AG20443 (cell line): ENCODE measurements at regions not wholly inside any gene's neighbourhood (a gene's known extent, or its start where the extent isn't known, plus 50 kb on each side); places are given as distances from the start of the nearest gene placed in this dataset.

Source experiments
- DNase-seq: peaks from one replicate; pipeline ENCODE4 v3.0.0; 2012; ENCODE audit warnings: low spot score, mixed read lengths

DNA sequence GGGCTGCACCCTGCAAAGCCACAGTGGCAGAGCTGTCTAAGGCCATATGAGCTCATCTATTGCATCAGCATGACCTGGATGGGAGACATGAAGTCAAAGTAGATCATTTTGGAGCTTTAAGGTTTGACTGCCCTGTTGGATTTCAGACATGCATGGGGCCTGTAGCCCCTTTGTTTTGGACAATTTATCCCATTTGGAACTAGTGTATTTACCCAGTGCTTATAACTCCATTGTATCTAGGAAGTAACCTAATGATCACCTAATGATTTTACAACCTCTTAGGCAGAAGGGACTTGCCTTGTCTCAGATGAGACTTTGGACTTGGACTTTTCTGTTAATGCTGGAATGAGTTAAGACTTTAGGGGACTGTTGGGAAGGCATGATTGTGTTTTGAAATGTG, 575.4 kb downstream of the EPM2A start:
- DNase-seq: no peak

DNA sequence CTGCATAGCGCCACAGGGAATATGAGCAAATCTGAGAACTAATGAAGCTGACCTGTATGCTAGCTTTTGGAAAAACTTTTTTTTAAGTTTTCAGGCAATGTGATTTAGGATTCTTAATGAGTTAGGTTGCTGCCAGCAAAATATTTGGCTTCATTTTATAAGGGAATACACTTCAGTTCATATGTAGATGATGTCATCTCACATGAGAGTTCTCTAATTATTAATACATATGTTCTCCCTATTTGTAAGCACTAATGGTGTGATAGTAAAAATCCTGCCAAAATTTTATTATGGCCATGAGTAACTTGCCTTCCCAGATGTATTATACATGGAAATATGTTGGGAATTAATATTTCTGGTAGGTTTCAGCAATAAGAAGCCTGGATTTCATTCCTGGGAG, 573.8 kb downstream of the EPM2A start:
- DNase-seq: no peak

- no peak for DNase-seq
These were observed 565.5 kb downstream of the EPM2A start for GRCh38 chr6:145169726-145170224.

DNA sequence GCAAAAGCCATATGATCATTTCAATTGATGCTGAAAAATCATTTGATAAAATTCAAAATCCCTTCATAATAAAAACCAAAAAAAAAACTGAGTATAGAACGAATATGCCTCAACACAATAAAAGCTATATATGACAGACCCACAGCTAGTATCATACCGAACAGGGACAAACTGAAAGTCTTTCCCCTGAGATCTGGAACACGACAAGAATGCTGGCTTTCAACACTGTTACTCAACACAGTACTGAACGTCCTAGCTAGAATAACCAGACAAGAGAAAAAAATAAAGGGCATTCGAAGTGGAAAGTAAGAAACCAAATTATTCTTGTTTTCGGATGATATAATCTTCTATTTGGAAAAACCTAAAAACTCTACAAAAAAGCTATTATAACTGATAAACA, 559.9 kb downstream of the EPM2A start:
- DNase-seq: no peak

GRCh38 chr6:145178391-145178790, 556.9 kb downstream of the EPM2A start:
- no peak for DNase-seq

DNA sequence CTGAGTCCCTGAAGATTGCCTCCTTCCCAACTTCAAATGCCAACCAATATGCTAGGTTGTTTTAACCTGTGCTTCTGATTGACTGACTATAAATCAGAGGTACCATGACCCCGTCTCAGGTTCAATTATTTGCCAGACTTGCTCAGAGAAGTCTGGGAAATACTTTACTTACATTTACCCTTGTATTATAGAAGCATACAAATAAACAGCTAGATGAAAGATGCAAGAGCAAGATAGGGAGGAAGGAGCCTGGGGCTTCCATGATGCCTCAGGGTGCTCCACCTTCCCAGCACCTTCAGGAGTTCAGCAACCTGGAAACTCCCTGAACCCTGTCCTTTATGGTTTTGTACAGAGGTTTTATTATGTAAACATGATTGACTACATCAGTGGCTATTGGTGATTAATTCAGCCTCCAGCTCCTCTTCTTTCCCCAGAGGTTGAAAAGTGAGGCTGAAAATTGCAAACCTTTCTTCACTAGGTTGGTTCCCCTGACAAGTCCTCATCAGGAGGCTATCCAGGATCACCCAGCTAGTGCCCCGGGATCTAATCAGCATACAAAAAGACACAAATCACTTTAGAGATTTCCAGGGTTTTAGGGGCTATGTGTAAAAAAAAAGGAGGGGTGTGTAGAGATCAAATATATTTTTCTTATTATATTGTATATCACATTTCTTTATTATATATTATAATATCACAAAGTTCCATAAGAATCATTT, 547.7 kb downstream of the EPM2A start:
- no peak for DNase-seq

DNA sequence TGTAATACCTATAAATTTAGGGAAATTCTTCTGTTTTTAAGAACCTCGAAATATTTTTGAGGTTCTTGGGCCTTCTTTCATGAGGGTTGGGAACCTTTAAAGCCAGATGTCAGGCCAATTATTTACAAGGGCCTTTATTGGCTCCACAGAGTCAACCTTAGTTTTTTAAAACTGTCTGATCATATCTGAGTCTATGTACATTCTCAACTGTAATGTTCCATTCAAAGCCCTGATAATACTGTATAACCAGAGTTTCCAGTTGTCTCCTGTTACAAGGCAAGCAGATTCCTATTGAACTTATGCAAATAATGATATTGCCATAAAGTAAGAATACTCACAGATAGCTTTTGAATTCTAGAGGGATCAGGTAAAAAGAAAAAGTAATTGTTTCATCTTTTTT, 545.5 kb downstream of the EPM2A start:
- DNase-seq: no peak

GRCh38 chr6:145194389-145194788, 540.9 kb downstream of the EPM2A start:
- no peak for DNase-seq

DNA sequence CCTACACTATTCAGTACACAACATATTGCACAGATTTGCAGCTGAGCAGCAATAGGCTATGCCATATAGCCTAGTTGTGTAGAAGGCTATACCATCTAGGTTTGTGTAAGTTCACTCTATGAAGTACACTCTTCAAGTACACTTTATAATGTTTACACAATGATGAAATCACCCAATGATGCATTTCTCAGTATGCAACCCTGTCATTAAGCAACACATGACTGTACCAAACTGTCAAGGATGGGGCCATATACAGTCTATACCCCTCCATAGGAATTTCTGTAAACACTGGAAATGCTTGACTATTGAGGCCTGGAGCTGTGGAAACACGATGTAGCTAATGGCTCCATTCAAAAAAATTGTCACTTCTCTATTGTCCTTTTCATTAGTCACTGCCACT, 535.4 kb downstream of the EPM2A start:
- DNase-seq: no peak

- DNase-seq: no peak
These were observed 531.0 kb downstream of the EPM2A start for GRCh38 chr6:145204301-145204700.

DNA sequence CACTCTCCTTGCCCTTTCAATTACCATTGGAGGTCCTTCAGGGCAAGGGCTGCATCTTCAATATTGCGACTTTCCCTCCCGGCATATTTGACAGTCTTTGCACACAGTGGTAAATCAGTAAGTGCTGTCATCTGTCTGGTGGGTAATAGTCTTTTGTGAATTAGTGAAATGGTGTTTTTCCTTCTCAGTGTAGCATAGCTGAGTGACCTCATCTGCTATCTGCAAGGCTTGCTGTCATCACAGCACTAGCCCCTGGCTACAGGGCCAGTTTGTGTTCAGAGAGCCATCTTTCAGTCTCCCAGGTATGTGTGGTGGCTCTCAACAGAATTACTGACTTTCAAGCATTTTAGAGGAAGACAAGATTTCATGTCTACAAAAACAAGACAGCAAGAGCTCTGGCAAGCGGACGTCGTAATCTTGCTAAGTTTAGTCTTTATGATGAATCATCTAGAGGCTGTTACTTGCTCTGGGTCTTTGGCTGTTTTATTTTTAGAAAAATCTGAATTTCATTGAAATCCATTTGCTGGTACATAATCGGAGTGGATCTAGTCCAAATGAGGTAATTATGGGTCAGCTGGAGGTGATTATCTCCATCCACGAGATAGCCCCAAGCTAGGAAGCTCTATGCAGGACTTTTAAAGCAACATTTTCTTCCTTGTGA, 528.9 kb downstream of the EPM2A start:
- peak; percentile 66 for DNase-seq

DNA sequence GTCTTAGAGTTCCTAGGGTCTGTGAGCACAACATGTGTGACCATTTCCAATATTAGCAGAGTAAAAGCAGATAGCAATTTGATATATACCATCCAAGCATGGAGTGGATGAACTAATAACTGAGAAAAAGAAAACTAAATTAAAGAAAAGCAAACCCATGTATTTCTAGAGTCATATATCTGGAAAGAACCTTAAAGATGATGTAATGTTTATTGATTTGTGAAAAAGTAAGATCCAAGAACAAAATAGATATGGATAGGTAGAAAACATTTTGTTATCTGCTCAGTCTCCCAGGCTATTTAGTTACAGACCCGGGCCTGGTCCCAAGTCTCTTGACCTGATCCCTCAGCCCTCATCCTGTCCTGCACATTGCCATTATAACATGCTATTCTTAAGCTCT, 526.8 kb downstream of the EPM2A start:
- DNase-seq: no peak

DNA sequence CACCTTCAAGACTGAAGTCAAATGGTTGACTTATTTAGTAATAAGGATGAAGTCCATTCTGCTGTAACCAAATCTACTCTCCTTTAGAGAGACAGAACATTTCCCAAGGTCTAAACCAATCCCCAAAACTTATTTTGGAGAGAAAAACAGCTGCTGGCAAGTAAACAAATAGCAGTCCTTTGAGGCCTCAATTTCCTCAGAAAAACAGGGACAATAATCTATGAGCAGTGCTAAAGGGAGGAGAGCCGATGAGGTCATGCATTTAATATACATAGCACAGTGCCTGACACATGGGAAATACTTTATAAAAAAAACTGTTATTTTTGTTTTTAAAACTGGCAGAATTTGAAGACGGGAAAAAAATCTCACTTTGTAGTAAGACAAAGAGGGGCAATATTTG, 526.0 kb downstream of the EPM2A start:
- no peak for DNase-seq

- DNase-seq: no peak
These were observed 522.5 kb downstream of the EPM2A start for GRCh38 chr6:145212813-145213212.

DNA sequence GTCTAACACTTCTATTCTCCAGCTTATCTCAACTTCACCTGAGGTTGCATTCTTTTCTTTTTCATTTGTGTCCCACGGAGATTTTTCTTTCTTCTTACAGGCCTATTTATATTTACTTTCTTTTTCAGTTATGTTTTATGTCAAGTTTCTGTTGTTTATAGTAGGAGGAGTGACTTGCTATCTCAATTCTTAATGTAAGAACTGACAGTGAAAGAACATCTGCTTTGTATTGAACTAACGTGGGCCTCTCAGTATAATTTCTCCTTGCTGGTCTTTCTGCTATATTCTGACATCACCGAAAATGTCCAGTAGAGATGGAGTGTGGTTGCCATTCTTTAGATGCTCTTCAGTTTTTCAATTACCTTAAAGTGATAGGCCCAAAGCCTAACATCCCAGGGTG, 521.7 kb downstream of the EPM2A start:
- no peak for DNase-seq

DNA sequence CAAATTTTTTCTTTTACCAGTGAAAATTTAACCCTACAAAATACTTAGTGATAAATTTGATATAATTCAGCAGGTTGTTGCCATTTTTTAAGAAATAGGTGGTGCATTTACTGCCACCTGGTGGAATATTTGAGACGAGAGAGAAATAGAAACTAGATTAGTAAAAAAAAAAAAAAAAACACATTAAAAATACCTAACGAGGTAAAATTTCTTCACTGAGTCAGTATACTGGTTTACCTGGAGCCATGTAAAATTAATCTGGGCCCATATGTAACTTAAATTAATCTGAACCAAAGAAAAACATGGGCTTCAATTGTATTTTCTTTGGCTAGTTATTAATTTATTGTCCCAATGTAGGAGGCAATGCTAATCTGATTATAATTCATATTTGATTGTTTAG, 520.8 kb downstream of the EPM2A start:
- peak; percentile 9 for DNase-seq

- no peak for DNase-seq
These were observed 510.9 kb downstream of the EPM2A start for GRCh38 chr6:145224450-145224849.

DNA sequence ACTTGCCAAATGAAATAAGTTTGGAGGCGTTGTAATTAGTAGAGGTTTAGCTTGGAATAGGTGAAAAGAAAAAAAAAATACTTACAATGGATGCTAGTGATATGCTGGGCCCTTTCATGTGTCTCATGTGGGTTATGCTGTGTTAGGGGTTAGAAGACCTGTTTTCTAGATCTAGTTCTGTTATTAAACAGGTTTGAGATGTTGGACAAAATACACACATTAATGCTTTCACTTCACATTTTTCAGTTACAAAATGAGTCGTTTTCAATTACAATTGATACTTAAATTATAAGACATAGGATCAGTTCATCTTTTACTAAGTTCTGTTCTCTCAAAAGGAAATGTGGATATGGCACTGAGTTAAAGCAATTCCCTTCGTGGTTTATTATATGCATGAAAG, 509.8 kb downstream of the EPM2A start:
- DNase-seq: no peak

GRCh38 chr6:145227593-145227992, 507.7 kb downstream of the EPM2A start:
- DNase-seq: no peak

DNA sequence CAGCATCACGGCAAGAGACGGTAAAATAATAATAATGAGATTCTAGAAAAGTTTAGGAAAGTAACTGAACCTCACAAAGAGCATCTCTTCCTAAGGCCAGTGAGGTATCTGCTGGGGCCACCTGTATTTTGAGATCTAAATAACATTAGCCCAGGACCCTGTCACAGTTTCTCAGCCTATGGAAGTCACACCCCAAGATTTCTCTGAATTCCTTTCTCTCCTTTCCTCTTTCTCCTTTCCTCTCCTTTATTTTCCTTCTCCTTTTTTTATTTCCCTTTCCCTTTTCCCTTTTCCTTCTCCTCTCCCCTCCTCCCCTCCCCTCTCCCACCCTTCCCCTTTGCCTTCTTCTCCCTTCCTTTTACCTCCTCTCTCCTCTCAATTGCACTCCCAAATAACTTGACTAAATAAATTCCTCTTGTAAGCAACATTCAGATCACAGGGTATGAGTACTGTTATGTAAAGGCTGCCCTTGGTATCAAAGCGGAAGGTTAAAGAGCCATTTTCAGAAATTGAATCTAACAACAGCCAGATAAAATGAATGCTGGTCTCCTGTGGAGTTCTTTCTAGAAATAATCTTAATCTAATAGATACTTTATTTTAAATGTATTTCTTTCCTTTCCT, 506.2 kb downstream of the EPM2A start:
- DNase-seq: no peak

GRCh38 chr6:145233955-145234354, 501.4 kb downstream of the EPM2A start:
- no peak for DNase-seq

DNA sequence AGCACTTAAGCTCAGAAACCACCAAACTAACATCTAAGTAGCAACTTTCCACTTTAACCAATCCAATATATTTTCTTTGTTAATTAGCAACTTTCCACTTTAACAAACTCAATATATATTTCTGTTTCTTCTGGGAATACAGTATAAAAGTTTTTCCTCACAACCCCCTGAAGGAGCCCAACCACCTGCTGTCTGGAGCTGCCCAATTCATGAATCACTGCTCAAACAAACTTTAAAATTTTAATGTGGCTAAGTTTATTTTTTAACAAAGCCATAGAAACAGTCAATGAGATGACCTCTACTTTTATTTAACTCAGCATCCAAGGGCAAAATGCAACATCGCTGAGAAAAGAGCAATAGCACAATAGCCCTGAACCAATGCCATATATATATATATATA, 500.1 kb downstream of the EPM2A start:
- no peak for DNase-seq

DNA sequence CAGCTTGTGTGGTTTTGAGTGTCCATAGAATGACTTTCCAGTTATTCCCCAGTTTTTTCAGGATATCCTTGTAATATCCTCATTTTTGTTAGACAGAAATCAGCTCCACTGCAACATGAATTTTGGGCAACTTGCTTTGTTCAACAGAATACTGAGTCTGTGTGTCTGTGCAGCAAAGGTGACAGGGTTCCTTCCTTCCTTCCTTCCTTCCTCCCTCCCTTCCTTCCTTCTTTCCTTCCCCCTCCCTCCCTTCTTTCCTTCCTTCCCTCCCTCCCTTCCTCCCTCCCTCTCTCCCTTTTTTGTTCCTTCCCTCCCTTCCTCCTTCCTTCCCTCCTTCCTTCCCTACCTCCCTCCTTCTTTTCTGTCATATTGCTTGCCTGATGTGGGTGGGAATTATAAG, 496.5 kb downstream of the EPM2A start:
- no peak for DNase-seq
